Osteoblast (primary cell): ENCODE measurements at regions not wholly inside any gene's neighbourhood (a gene's known extent, or its start where the extent isn't known, plus 50 kb on each side); places are given as distances from the start of the nearest gene placed in this dataset.

Source experiments
- DNase-seq: peaks from one replicate; pipeline ENCODE4 v3.0.0; 2011; ENCODE audit warnings: low spot score, mixed read lengths; ENCODE audit not compliant: insufficient read length; ENCODE audit errors: missing footprints
- H2AFZ ChIP-seq: 2 replicates; pipeline ENCODE4 v1.6.0; 2011; ENCODE audit warnings: mild to moderate bottlenecking, low read length
- H3K27ac ChIP-seq: 2 replicates; pipeline ENCODE4 v1.5.1; 2011; ENCODE audit warnings: mild to moderate bottlenecking, low read depth, low read length, moderate library complexity
- H3K27me3 ChIP-seq: 2 replicates; pipeline ENCODE4 v1.6.0; 2012; ENCODE audit warnings: mild to moderate bottlenecking, control low read depth, inconsistent platforms, low read length, moderate library complexity; ENCODE audit not compliant: insufficient read depth
- H3K36me3 ChIP-seq: 2 replicates; pipeline ENCODE4 v1.5.1; 2011; ENCODE audit warnings: mild to moderate bottlenecking, low read length, control low read depth, moderate library complexity; ENCODE audit not compliant: insufficient read depth
- H3K4me1 ChIP-seq: 2 replicates; pipeline ENCODE4 v1.5.1; 2011; ENCODE audit warnings: mild to moderate bottlenecking, low read length, control low read depth, moderate library complexity; ENCODE audit not compliant: insufficient read depth
- H3K4me2 ChIP-seq: 2 replicates; pipeline ENCODE4 v1.6.0; 2011; ENCODE audit warnings: mild to moderate bottlenecking, low read length; ENCODE audit not compliant: insufficient read depth
- H3K4me3 ChIP-seq: fragments of 200-600 bp; sonication (generic); 3 replicates; pipeline ENCODE4 v1.5.1; 2012; ENCODE audit warnings: mild to moderate bottlenecking, low read length, inconsistent platforms; ENCODE audit not compliant: insufficient read depth
- H3K79me2 ChIP-seq: 2 replicates; pipeline ENCODE4 v1.6.0; 2012; ENCODE audit warnings: mild to moderate bottlenecking, low read length, control low read depth, inconsistent platforms; ENCODE audit not compliant: insufficient read depth
- H3K9me3 ChIP-seq: 2 replicates; pipeline ENCODE4 v1.5.1; 2011; ENCODE audit warnings: low read depth, low read length, control low read depth
- H4K20me1 ChIP-seq: 2 replicates; pipeline ENCODE4 v1.6.0; 2012; ENCODE audit warnings: mild to moderate bottlenecking, low read length, control low read depth; ENCODE audit not compliant: insufficient read depth
- TF ChIP-seq, protein P1 (sequence below): IDR thresholded peaks from 2 replicates; pipeline ENCODE4 v1.5.1; 2011; ENCODE audit warnings: mild to moderate bottlenecking, low read depth, low read length, moderate library complexity; ENCODE audit errors: extremely low read depth

DNA sequence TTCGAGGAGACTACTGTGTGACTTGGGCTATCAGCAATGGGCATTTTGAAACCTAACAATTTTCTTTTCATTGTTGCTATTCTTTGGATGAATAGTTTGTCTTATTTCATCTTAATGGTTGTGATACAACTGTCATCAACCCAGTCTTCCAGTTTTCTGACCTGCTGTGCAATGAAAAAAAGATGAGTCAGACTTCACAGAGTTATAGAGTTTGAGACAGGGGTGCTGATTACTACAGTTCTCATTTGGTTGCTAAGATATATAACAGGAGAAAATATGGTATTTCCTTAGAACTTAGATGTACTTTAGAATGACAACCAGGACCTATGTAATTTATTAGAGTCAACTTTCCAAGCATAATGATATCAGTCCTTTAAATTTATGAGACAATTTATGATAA lies 564.4 kb upstream of the NUDT12 start:
- Histone ChIP-seq H3K4me3 (no peak overlapping the region), H2AFZ (no peak overlapping the region), H3K4me1 (no peaks in the 10 kb centered on the region), H3K27ac (no peak overlapping the region), H4K20me1 (no peaks in the 10 kb centered on the region), H3K27me3 (no peaks in the 10 kb centered on the region), H3K9me3 (no peaks in the 10 kb centered on the region), H3K79me2 (no peaks in the 10 kb centered on the region), H3K36me3 (no peaks in the 10 kb centered on the region), H3K4me2 (no peak overlapping the region)
- TF ChIP-seq, protein P1, sequence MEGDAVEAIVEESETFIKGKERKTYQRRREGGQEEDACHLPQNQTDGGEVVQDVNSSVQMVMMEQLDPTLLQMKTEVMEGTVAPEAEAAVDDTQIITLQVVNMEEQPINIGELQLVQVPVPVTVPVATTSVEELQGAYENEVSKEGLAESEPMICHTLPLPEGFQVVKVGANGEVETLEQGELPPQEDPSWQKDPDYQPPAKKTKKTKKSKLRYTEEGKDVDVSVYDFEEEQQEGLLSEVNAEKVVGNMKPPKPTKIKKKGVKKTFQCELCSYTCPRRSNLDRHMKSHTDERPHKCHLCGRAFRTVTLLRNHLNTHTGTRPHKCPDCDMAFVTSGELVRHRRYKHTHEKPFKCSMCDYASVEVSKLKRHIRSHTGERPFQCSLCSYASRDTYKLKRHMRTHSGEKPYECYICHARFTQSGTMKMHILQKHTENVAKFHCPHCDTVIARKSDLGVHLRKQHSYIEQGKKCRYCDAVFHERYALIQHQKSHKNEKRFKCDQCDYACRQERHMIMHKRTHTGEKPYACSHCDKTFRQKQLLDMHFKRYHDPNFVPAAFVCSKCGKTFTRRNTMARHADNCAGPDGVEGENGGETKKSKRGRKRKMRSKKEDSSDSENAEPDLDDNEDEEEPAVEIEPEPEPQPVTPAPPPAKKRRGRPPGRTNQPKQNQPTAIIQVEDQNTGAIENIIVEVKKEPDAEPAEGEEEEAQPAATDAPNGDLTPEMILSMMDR = no peak
- peak; percentile 29 for DNase-seq

DNA sequence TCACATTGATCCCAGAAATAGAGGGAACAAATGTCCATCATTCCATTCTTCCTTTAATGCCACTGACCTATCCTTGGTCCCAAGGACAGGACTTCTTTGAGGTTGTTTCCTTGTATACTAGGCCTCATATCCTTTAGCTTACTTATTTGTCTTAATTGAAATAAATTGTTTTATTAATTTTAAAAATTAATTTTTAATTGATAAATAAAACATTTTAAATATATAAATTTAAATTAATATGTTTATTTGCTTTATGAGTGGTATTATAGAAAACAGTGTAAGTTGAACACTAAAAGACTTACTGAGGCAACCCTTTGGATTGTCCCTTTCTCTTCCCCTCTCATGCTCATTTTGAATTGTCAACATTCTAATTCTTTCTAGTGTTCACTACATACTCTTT lies 556.9 kb upstream of the NUDT12 start:
- Histone ChIP-seq H3K79me2 (no peaks in the 10 kb centered on the region), H4K20me1 (no peaks in the 10 kb centered on the region), H3K36me3 (no peaks in the 10 kb centered on the region), H3K27me3 (no peaks in the 10 kb centered on the region), H3K4me1 (no peaks in the 10 kb centered on the region), H3K9me3 (no peaks in the 10 kb centered on the region), H2AFZ (no peak overlapping the region), H3K4me3 (no peak overlapping the region), H3K4me2 (no peak overlapping the region), H3K27ac (no peak overlapping the region)
- TF ChIP-seq, protein P1 = no peak
- DNase-seq = no peak

DNA sequence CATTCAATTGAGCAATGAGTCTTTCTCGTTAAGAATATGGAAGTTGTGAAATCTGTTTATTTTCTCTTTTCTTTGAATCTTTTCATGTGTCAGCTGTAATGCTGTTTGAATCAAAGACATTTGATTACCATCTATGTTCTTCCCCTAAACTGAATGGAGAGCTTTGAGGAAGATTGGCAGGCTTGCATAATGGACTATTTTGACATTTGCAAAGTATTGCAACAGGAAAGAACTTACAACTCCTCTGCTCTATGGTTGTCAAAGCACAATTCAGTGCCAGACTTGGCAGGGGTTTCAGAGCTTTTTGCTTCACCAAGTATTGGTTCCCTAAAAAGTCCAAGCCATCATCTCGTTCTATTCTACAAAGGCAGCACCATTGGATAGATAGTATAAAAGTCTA lies 549.0 kb upstream of the NUDT12 start:
- Histone ChIP-seq H3K27me3 (no peaks in the 10 kb centered on the region), H3K4me2 (no peak overlapping the region), H3K27ac (no peak overlapping the region), H3K4me1 (no peaks in the 10 kb centered on the region), H2AFZ (no peak overlapping the region), H3K9me3 (no peaks in the 10 kb centered on the region), H3K79me2 (no peaks in the 10 kb centered on the region), H4K20me1 (no peaks in the 10 kb centered on the region), H3K4me3 (no peak overlapping the region), H3K36me3 (no peaks in the 10 kb centered on the region)
- no peak for DNase-seq
- TF ChIP-seq, protein P1 = no peak

DNA sequence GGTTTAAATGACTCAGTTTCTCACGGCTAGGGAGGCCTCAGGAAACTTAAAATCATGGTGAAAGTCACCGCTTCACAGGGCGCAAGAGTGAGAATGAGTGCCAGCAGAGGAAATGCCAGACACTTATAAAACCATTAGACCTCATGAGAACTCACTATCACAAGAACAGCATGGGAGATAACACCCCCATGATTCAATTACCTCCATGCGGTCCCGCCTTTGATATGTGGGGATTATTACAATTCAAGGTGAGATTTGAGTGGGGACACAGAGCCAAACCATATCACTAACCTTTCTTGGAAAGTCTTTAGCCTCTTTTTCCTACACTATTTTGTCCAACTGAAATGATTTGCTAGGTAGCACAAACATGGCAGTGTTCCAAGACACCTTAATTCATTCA lies 533.9 kb upstream of the NUDT12 start:
- no peaks in the 10 kb centered on the region for H3K79me2 ChIP-seq
- DNase-seq = no peak
- H3K9me3 ChIP-seq = no peaks in the 10 kb centered on the region
- no peak overlapping the region for H3K4me2 ChIP-seq
- no peak overlapping the region for H3K27ac ChIP-seq
- H4K20me1 ChIP-seq = no peaks in the 10 kb centered on the region
- no peaks in the 10 kb centered on the region for H3K4me1 ChIP-seq
- no peaks in the 10 kb centered on the region for H3K27me3 ChIP-seq
- no peak overlapping the region for H3K4me3 ChIP-seq
- no peaks in the 10 kb centered on the region for H3K36me3 ChIP-seq
- TF ChIP-seq, protein P1 = no peak
- H2AFZ ChIP-seq = no peak overlapping the region
